ENCODE measurements at regions not wholly inside any gene's neighbourhood (a gene's known extent, or its start where the extent isn't known, plus 50 kb on each side); places are given as distances from the start of the nearest gene placed in this dataset.

- Histone ChIP-seq H3K9ac (ENCODE audit: low read depth, low read length) (no peak overlapping the region), H3K27me3 (ENCODE audit: control insufficient read depth, insufficient read depth, low read length) (no peaks in the 10 kb centered on the region), H3K36me3 (ENCODE audit: control insufficient read depth, insufficient read depth, low read length) (no peaks in the 10 kb centered on the region), H3K9me3 (ENCODE audit: control insufficient read depth, insufficient read depth, low read length) (no peaks in the 10 kb centered on the region), H3K4me3 (ENCODE audit: low read depth, low read length) (no peak overlapping the region), H3K4me1 (ENCODE audit: control insufficient read depth, insufficient read depth, low read length) (no peaks in the 10 kb centered on the region)
Observed at GRCh38 chr2:121862286-121862685, 106.8 kb downstream of the TSN start.

- no peaks in the 10 kb centered on the region for H3K27me3 ChIP-seq (ENCODE audit: control insufficient read depth, insufficient read depth, low read length)
- H3K36me3 ChIP-seq (ENCODE audit: control insufficient read depth, insufficient read depth, low read length) = no peaks in the 10 kb centered on the region
- H3K4me3 ChIP-seq (ENCODE audit: low read depth, low read length) = no peak overlapping the region
- H3K4me1 ChIP-seq (ENCODE audit: control insufficient read depth, insufficient read depth, low read length) = no peaks in the 10 kb centered on the region
- no peaks in the 10 kb centered on the region for H3K9me3 ChIP-seq (ENCODE audit: control insufficient read depth, insufficient read depth, low read length)
- H3K9ac ChIP-seq (ENCODE audit: low read depth, low read length) = no peak overlapping the region
Observed at GRCh38 chr2:121865914-121866313, 110.5 kb downstream of the TSN start.

GRCh38 chr2:121866789-121867188 lies 111.3 kb downstream of the TSN start:
- Histone ChIP-seq H3K9me3 (ENCODE audit: control insufficient read depth, insufficient read depth, low read length) (no peaks in the 10 kb centered on the region), H3K36me3 (ENCODE audit: control insufficient read depth, insufficient read depth, low read length) (no peaks in the 10 kb centered on the region), H3K4me3 (ENCODE audit: low read depth, low read length) (no peak overlapping the region), H3K27me3 (ENCODE audit: control insufficient read depth, insufficient read depth, low read length) (no peaks in the 10 kb centered on the region), H3K4me1 (ENCODE audit: control insufficient read depth, insufficient read depth, low read length) (no peaks in the 10 kb centered on the region), H3K9ac (ENCODE audit: low read depth, low read length) (no peak overlapping the region)

GRCh38 chr2:121868652-121869051 lies 113.2 kb downstream of the TSN start:
- H3K9me3 ChIP-seq (ENCODE audit: control insufficient read depth, insufficient read depth, low read length) = no peaks in the 10 kb centered on the region
- no peaks in the 10 kb centered on the region for H3K27me3 ChIP-seq (ENCODE audit: control insufficient read depth, insufficient read depth, low read length)

GRCh38 chr2:121869363-121869762 lies 113.9 kb downstream of the TSN start:
- no peak overlapping the region for H3K9ac ChIP-seq (ENCODE audit: low read depth, low read length)
- H3K27me3 ChIP-seq (ENCODE audit: control insufficient read depth, insufficient read depth, low read length) = no peaks in the 10 kb centered on the region
- no peak overlapping the region for H3K4me3 ChIP-seq (ENCODE audit: low read depth, low read length)
- H3K4me1 ChIP-seq (ENCODE audit: control insufficient read depth, insufficient read depth, low read length) = no peaks in the 10 kb centered on the region
- no peaks in the 10 kb centered on the region for H3K36me3 ChIP-seq (ENCODE audit: control insufficient read depth, insufficient read depth, low read length)
- H3K9me3 ChIP-seq (ENCODE audit: control insufficient read depth, insufficient read depth, low read length) = no peaks in the 10 kb centered on the region

More at GRCh38 chr2:121868652-121869051, 113.2 kb downstream of the TSN start:
- no peaks in the 10 kb centered on the region for H3K36me3 ChIP-seq (ENCODE audit: control insufficient read depth, insufficient read depth, low read length)
- no peaks in the 10 kb centered on the region for H3K4me1 ChIP-seq (ENCODE audit: control insufficient read depth, insufficient read depth, low read length)
- H3K4me3 ChIP-seq (ENCODE audit: low read depth, low read length) = no peak overlapping the region
- H3K9ac ChIP-seq (ENCODE audit: low read depth, low read length) = no peak overlapping the region

GRCh38 chr2:121869873-121870272 lies 114.4 kb downstream of the TSN start:
- Histone ChIP-seq H3K9ac (ENCODE audit: low read depth, low read length) (no peak overlapping the region), H3K36me3 (ENCODE audit: control insufficient read depth, insufficient read depth, low read length) (no peaks in the 10 kb centered on the region), H3K27me3 (ENCODE audit: control insufficient read depth, insufficient read depth, low read length) (no peaks in the 10 kb centered on the region), H3K4me1 (ENCODE audit: control insufficient read depth, insufficient read depth, low read length) (no peaks in the 10 kb centered on the region), H3K4me3 (ENCODE audit: low read depth, low read length) (no peak overlapping the region), H3K9me3 (ENCODE audit: control insufficient read depth, insufficient read depth, low read length) (no peaks in the 10 kb centered on the region)

- H3K4me1 ChIP-seq (ENCODE audit: control insufficient read depth, insufficient read depth, low read length) = no peaks in the 10 kb centered on the region
- H3K27me3 ChIP-seq (ENCODE audit: control insufficient read depth, insufficient read depth, low read length) = no peaks in the 10 kb centered on the region
- no peaks in the 10 kb centered on the region for H3K36me3 ChIP-seq (ENCODE audit: control insufficient read depth, insufficient read depth, low read length)
- H3K9me3 ChIP-seq (ENCODE audit: control insufficient read depth, insufficient read depth, low read length) = no peaks in the 10 kb centered on the region
- no peak overlapping the region for H3K4me3 ChIP-seq (ENCODE audit: low read depth, low read length)
- no peak overlapping the region for H3K9ac ChIP-seq (ENCODE audit: low read depth, low read length)
Observed at GRCh38 chr2:121872651-121873050, 117.2 kb downstream of the TSN start.

- Histone ChIP-seq H3K36me3 (ENCODE audit: control insufficient read depth, insufficient read depth, low read length) (no peaks in the 10 kb centered on the region), H3K27me3 (ENCODE audit: control insufficient read depth, insufficient read depth, low read length) (no peaks in the 10 kb centered on the region), H3K4me3 (ENCODE audit: low read depth, low read length) (no peak overlapping the region), H3K9me3 (ENCODE audit: control insufficient read depth, insufficient read depth, low read length) (no peaks in the 10 kb centered on the region), H3K4me1 (ENCODE audit: control insufficient read depth, insufficient read depth, low read length) (no peaks in the 10 kb centered on the region), H3K9ac (ENCODE audit: low read depth, low read length) (no peak overlapping the region)
Observed at GRCh38 chr2:121873864-121874263, 118.4 kb downstream of the TSN start.

GRCh38 chr2:121875585-121876185 lies 120.2 kb downstream of the TSN start:
- no peak overlapping the region for H3K4me3 ChIP-seq (ENCODE audit: low read depth, low read length)
- no peak overlapping the region for H3K9ac ChIP-seq (ENCODE audit: low read depth, low read length)
- H3K4me1 ChIP-seq (ENCODE audit: control insufficient read depth, insufficient read depth, low read length) = no peaks in the 10 kb centered on the region
- no peaks in the 10 kb centered on the region for H3K9me3 ChIP-seq (ENCODE audit: control insufficient read depth, insufficient read depth, low read length)
- no peaks in the 10 kb centered on the region for H3K36me3 ChIP-seq (ENCODE audit: control insufficient read depth, insufficient read depth, low read length)
- H3K27me3 ChIP-seq (ENCODE audit: control insufficient read depth, insufficient read depth, low read length) = no peaks in the 10 kb centered on the region

GRCh38 chr2:121877366-121877765 lies 121.9 kb downstream of the TSN start:
- Histone ChIP-seq H3K9me3 (ENCODE audit: control insufficient read depth, insufficient read depth, low read length) (no peaks in the 10 kb centered on the region), H3K27me3 (ENCODE audit: control insufficient read depth, insufficient read depth, low read length) (no peaks in the 10 kb centered on the region), H3K36me3 (ENCODE audit: control insufficient read depth, insufficient read depth, low read length) (no peaks in the 10 kb centered on the region), H3K4me1 (ENCODE audit: control insufficient read depth, insufficient read depth, low read length) (no peaks in the 10 kb centered on the region), H3K9ac (ENCODE audit: low read depth, low read length) (no peak overlapping the region), H3K4me3 (ENCODE audit: low read depth, low read length) (no peak overlapping the region)

- Histone ChIP-seq H3K9me3 (ENCODE audit: control insufficient read depth, insufficient read depth, low read length) (no peaks in the 10 kb centered on the region), H3K4me1 (ENCODE audit: control insufficient read depth, insufficient read depth, low read length) (no peaks in the 10 kb centered on the region), H3K27me3 (ENCODE audit: control insufficient read depth, insufficient read depth, low read length) (no peaks in the 10 kb centered on the region), H3K36me3 (ENCODE audit: control insufficient read depth, insufficient read depth, low read length) (peaks cover 4% of the 10 kb centered on the region), H3K4me3 (ENCODE audit: low read depth, low read length) (no peak overlapping the region), H3K9ac (ENCODE audit: low read depth, low read length) (no peak overlapping the region)
Observed at GRCh38 chr2:121880283-121880682, 124.8 kb downstream of the TSN start.

GRCh38 chr2:121881038-121881437 lies 125.6 kb downstream of the TSN start:
- H3K9me3 ChIP-seq (ENCODE audit: control insufficient read depth, insufficient read depth, low read length) = no peaks in the 10 kb centered on the region
- H3K9ac ChIP-seq (ENCODE audit: low read depth, low read length) = no peak overlapping the region
- no peak overlapping the region for H3K4me3 ChIP-seq (ENCODE audit: low read depth, low read length)
- H3K4me1 ChIP-seq (ENCODE audit: control insufficient read depth, insufficient read depth, low read length) = no peaks in the 10 kb centered on the region
- peaks cover 4% of the 10 kb centered on the region for H3K36me3 ChIP-seq (ENCODE audit: control insufficient read depth, insufficient read depth, low read length)
- no peaks in the 10 kb centered on the region for H3K27me3 ChIP-seq (ENCODE audit: control insufficient read depth, insufficient read depth, low read length)

Data from iPS-15b (cell line).